NCI-H1417 (cell line): ENCODE measurements at regions not wholly inside any gene's neighbourhood (a gene's known extent, or its start where the extent isn't known, plus 50 kb on each side); places are given as distances from the start of the nearest gene placed in this dataset.
A peak's percentile ranks its signal among the peaks of the same experiment; 100 is the strongest.
"Not testable (repeated sequence)": the region's sequence is repeated elsewhere in the genome, so short reads cannot be mapped to it uniquely, and the experiment has no call there.

Experiments
- DNase-seq, 3 experiments: peaks; one replicate each; lab custom pipeline; 2025; lab: John Stamatoyannopoulos, UW

- no peak for DNase-seq
These were observed 578.2 kb downstream of the RIT2 start for GRCh38 chr18:42537291-42537690.

GRCh38 chr18:42544901-42545300, 570.6 kb downstream of the RIT2 start:
- no peak for DNase-seq

- no peak for DNase-seq
These were observed 569.7 kb downstream of the RIT2 start for GRCh38 chr18:42545825-42546224.

GRCh38 chr18:42548493-42548892, 567.0 kb downstream of the RIT2 start:
- DNase-seq, result no peak

GRCh38 chr18:42549596-42549995, 565.9 kb downstream of the RIT2 start:
- DNase-seq, result no peak

- not testable (repeated sequence) for DNase-seq
These were observed 562.9 kb downstream of the RIT2 start for GRCh38 chr18:42552559-42552958.

- DNase-seq, result peak in 1 of 3 experiments; percentile 24
These were observed 556.3 kb downstream of the RIT2 start for GRCh38 chr18:42559069-42559690.

GRCh38 chr18:42561521-42561920, 554.0 kb downstream of the RIT2 start:
- no peak for DNase-seq

- DNase-seq, result no peak
These were observed 551.5 kb downstream of the RIT2 start for GRCh38 chr18:42563995-42564394.

GRCh38 chr18:42564761-42565160, 550.7 kb downstream of the RIT2 start:
- DNase-seq, result no peak

- DNase-seq, result no peak
These were observed 546.7 kb downstream of the RIT2 start for GRCh38 chr18:42568773-42569172.

- peak in 2 of 3 experiments; percentile 92 to 99 for DNase-seq
These were observed 540.6 kb downstream of the RIT2 start for GRCh38 chr18:42574871-42575270.

- DNase-seq, result peak in 1 of 3 experiments; percentile 32
These were observed 539.4 kb downstream of the RIT2 start for GRCh38 chr18:42576124-42576523.

- DNase-seq, result no peak
These were observed 536.7 kb downstream of the RIT2 start for GRCh38 chr18:42578792-42579191.

GRCh38 chr18:42582266-42582665, 533.2 kb downstream of the RIT2 start:
- no peak for DNase-seq

- peak in 2 of 3 experiments; percentile 12 to 22 for DNase-seq
These were observed 532.2 kb downstream of the RIT2 start for GRCh38 chr18:42583283-42583731.

GRCh38 chr18:42586601-42587000, 528.9 kb downstream of the RIT2 start:
- DNase-seq, result peak in 1 of 3 experiments; percentile 5

- no peak for DNase-seq
These were observed 526.7 kb downstream of the RIT2 start for GRCh38 chr18:42588786-42589185.

- DNase-seq, result no peak
These were observed 510.7 kb downstream of the RIT2 start for GRCh38 chr18:42604820-42605219.

GRCh38 chr18:42606886-42607495, 508.5 kb downstream of the RIT2 start:
- DNase-seq, result no peak

- no peak for DNase-seq
These were observed 504.4 kb downstream of the RIT2 start for GRCh38 chr18:42611134-42611533.

- DNase-seq, result peak; percentile 27 to 90 (median 42)
These were observed 500.7 kb downstream of the RIT2 start for GRCh38 chr18:42614619-42615293.

- DNase-seq, result no peak
These were observed 498.3 kb downstream of the RIT2 start for GRCh38 chr18:42617221-42617620.
